ENCODE measurements at regions not wholly inside any gene's neighbourhood (a gene's known extent, or its start where the extent isn't known, plus 50 kb on each side); places are given as distances from the start of the nearest gene placed in this dataset.
"Not testable (repeated sequence)": the region's sequence is repeated elsewhere in the genome, so short reads cannot be mapped to it uniquely, and the experiment has no call there.

- no peak for DNase-seq (ENCODE audit: low spot score)
Measured at GRCh38 chr15:66864871-66865281, 162.8 kb downstream of the SMAD6 start.

- DNase-seq (ENCODE audit: low spot score) = no peak
Measured at GRCh38 chr15:66865622-66866611, 163.9 kb downstream of the SMAD6 start.

- DNase-seq (ENCODE audit: low spot score) = no peak
Measured at GRCh38 chr15:66866656-66867055, 164.6 kb downstream of the SMAD6 start.

- DNase-seq (ENCODE audit: low spot score) = no peak
Measured at GRCh38 chr15:66868918-66869317, 166.9 kb downstream of the SMAD6 start.

- DNase-seq (ENCODE audit: low spot score) = no peak
Measured at GRCh38 chr15:66870880-66871388, 168.9 kb downstream of the SMAD6 start.

- DNase-seq (ENCODE audit: low spot score) = no peak
Measured at GRCh38 chr15:66872405-66872804, 170.4 kb downstream of the SMAD6 start.

- not testable (repeated sequence) for DNase-seq (ENCODE audit: low spot score)
Measured at GRCh38 chr15:66873331-66873730, 171.3 kb downstream of the SMAD6 start.

- DNase-seq (ENCODE audit: low spot score) = no peak
Measured at GRCh38 chr15:66873856-66874255, 171.8 kb downstream of the SMAD6 start.

GRCh38 chr15:66875588-66876420 is 173.8 kb downstream of the SMAD6 start:
- no peak for DNase-seq (ENCODE audit: low spot score)

GRCh38 chr15:66876421-66876730 is 174.3 kb downstream of the SMAD6 start:
- no peak for DNase-seq (ENCODE audit: low spot score)

- DNase-seq (ENCODE audit: low spot score) = no peak
Measured at GRCh38 chr15:66876731-66877476, 174.9 kb downstream of the SMAD6 start.

GRCh38 chr15:66877477-66878271 is 175.6 kb downstream of the SMAD6 start:
- no peak for DNase-seq (ENCODE audit: low spot score)

GRCh38 chr15:66878761-66879160 is 176.7 kb downstream of the SMAD6 start:
- DNase-seq (ENCODE audit: low spot score) = no peak

- DNase-seq (ENCODE audit: low spot score) = peak; percentile 43
Measured at GRCh38 chr15:66879531-66880368, 177.7 kb downstream of the SMAD6 start.

GRCh38 chr15:66880380-66881155 is 178.5 kb downstream of the SMAD6 start:
- no peak for DNase-seq (ENCODE audit: low spot score)

GRCh38 chr15:66881173-66881905 is 179.3 kb downstream of the SMAD6 start:
- no peak for DNase-seq (ENCODE audit: low spot score)

GRCh38 chr15:66882251-66883020 is 180.4 kb downstream of the SMAD6 start:
- DNase-seq (ENCODE audit: low spot score) = peak; percentile 77

Measured in AG20443 (cell line).